GM23338 (cell line): ENCODE measurements at regions not wholly inside any gene's neighbourhood (a gene's known extent, or its start where the extent isn't known, plus 50 kb on each side); places are given as distances from the start of the nearest gene placed in this dataset.

ENCODE experiments used
- ATAC-seq: fragments of 200-7000 bp; cut with Tn5 transposase; 3 replicates; pipeline ENCODE4 v1.9.1; 2020
- DNase-seq: peaks from one replicate; pipeline ENCODE4 v3.0.0-alpha.2; 2015; ENCODE audit warnings: low spot score
- H2AFZ ChIP-seq: fragments of 200-600 bp; sonication (generic); 2 replicates; pipeline ENCODE4 v1.8.0; 2016; ENCODE audit warnings: antibody characterized with exemption, mild to moderate bottlenecking, moderate library complexity
- H3F3A ChIP-seq: fragments of 200-600 bp; sonication (generic); replicated peaks from 2 replicates; pipeline ENCODE4 v1.8.0; 2017; ENCODE audit warnings: antibody characterized with exemption, mixed run types, low read depth
- H3K27ac ChIP-seq: fragments of 200-600 bp; sonication (generic); 2 replicates; pipeline ENCODE4 v1.6.1; 2016; ENCODE audit warnings: low read depth
- H3K27me3 ChIP-seq: fragments of 200-600 bp; sonication (generic); 2 replicates; pipeline ENCODE4 v1.8.0; 2016; ENCODE audit warnings: mild to moderate bottlenecking, mixed run types, moderate library complexity; ENCODE audit not compliant: insufficient read depth
- H3K36me3 ChIP-seq: fragments of 200-600 bp; sonication (generic); 2 replicates; pipeline ENCODE4 v1.8.0; 2016; ENCODE audit warnings: mild to moderate bottlenecking; ENCODE audit not compliant: insufficient read depth
- H3K4me1 ChIP-seq: fragments of 200-600 bp; sonication (generic); 2 replicates; pipeline ENCODE4 v1.8.0; 2016; ENCODE audit warnings: mild to moderate bottlenecking, moderate library complexity; ENCODE audit not compliant: insufficient read depth
- H3K4me2 ChIP-seq: fragments of 200-600 bp; sonication (generic); 2 replicates; pipeline ENCODE4 v1.7.1; 2017; ENCODE audit warnings: mixed run types
- H3K4me3 ChIP-seq: fragments of 200-600 bp; sonication (generic); 2 replicates; pipeline ENCODE4 v1.6.1; 2016; ENCODE audit warnings: mixed run types
- H3K79me2 ChIP-seq: fragments of 200-600 bp; sonication (generic); replicated peaks from 2 replicates; pipeline ENCODE4 v1.8.0; 2017; ENCODE audit warnings: mild to moderate bottlenecking; ENCODE audit not compliant: insufficient read depth
- H3K9me2 ChIP-seq: fragments of 200-600 bp; sonication (generic); 2 replicates; pipeline ENCODE4 v1.8.0; 2017; ENCODE audit not compliant: insufficient read depth
- H4K20me1 ChIP-seq: fragments of 200-600 bp; sonication (generic); replicated peaks from 2 replicates; pipeline ENCODE4 v1.8.0; 2017; ENCODE audit warnings: mild to moderate bottlenecking; ENCODE audit not compliant: insufficient read depth
- H3K27ac Mint-ChIP-seq: 2 replicates; pipeline ENCODE4 v1.8.0; 2020; ENCODE audit warnings: inconsistent platforms, mild to moderate bottlenecking, moderate library complexity, mixed read lengths
- H3K27me3 Mint-ChIP-seq: 3 replicates; pipeline ENCODE4 v1.8.0; 2022; ENCODE audit warnings: low read depth, mild to moderate bottlenecking, moderate library complexity, mixed read lengths, inconsistent platforms; ENCODE audit not compliant: insufficient read depth, poor library complexity
- H3K36me3 Mint-ChIP-seq: 3 replicates; pipeline ENCODE4 v1.8.0; 2021; ENCODE audit warnings: low read depth, mild to moderate bottlenecking, inconsistent platforms, moderate library complexity, mixed read lengths
- H3K4me1 Mint-ChIP-seq: 3 replicates; pipeline ENCODE4 v1.8.0; 2020; ENCODE audit warnings: mild to moderate bottlenecking, inconsistent platforms, mixed read lengths
- H3K4me3 Mint-ChIP-seq: 3 replicates; pipeline ENCODE4 v1.8.0; 2021; ENCODE audit warnings: moderate library complexity, mild to moderate bottlenecking, inconsistent platforms, mixed read lengths
- H3K9me3 Mint-ChIP-seq: 3 replicates; pipeline ENCODE4 v1.8.0; 2020; ENCODE audit warnings: moderate library complexity, mild to moderate bottlenecking, inconsistent platforms, mixed read lengths
- CTCF ChIP-seq, 2 experiments: fragments of 200-600 bp in 1 of 2; sonication (generic) in 1 of 2; conservative IDR thresholded peaks; 2 replicates each; pipeline versions ENCODE4 v1.5.1 to v1.6.1; 2016 to 2017; ENCODE audit warnings: antibody characterized with exemption in 2 of 2, low read depth in 2 of 2, mild to moderate bottlenecking in 2 of 2, moderate library complexity in 1 of 2
- ETS1 ChIP-seq: IDR thresholded peaks from 2 replicates; pipeline ENCODE4 v1.6.1; 2016; ENCODE audit warnings: antibody characterized with exemption
- EZH2phosphoT487 ChIP-seq: fragments of 200-600 bp; sonication (generic); IDR thresholded peaks from one replicate; pipeline ENCODE4 v1.8.1; 2018; ENCODE audit warnings: antibody characterized with exemption; ENCODE audit not compliant: unreplicated experiment
- JUNB ChIP-seq: IDR thresholded peaks from one replicate; pipeline ENCODE4 v1.6.1; 2016; ENCODE audit warnings: antibody characterized with exemption; ENCODE audit not compliant: unreplicated experiment
- POLR2AphosphoS5 ChIP-seq: IDR thresholded peaks from 2 replicates; pipeline ENCODE4 v1.6.1; 2016; ENCODE audit warnings: antibody characterized with exemption, low read depth
- ZNF331 ChIP-seq: fragments of 250-450 bp; sonication (Bioruptor Pico); IDR thresholded peaks from 2 replicates; pipeline ENCODE4 v1.5.0; 2020; ENCODE audit warnings: low read depth, mild to moderate bottlenecking, moderate library complexity
- ZNF462 ChIP-seq: fragments of 250-450 bp; sonication (Bioruptor Pico); IDR thresholded peaks from 2 replicates; pipeline ENCODE4 v1.5.0; 2020; ENCODE audit warnings: mild to moderate bottlenecking, moderate library complexity

- peaks cover 45% of the 10 kb centered on the region for H3K4me1 ChIP-seq
- H3K4me3 Mint-ChIP-seq: peak overlapping the region; percentile 17; the same call in 2 of the 3 replicates
- no peak overlapping the region for H3K4me3 ChIP-seq
- H3K36me3 Mint-ChIP-seq: peaks cover 11% of the 10 kb centered on the region; the same call in 2 of the 3 replicates
- DNase-seq: peak; percentile 26
- H4K20me1 ChIP-seq: no peaks in the 10 kb centered on the region
- no peak overlapping the region; the same call in 1 of the 2 replicates for H3K27ac ChIP-seq
- no peaks in the 10 kb centered on the region for H3K79me2 ChIP-seq
- no peaks in the 10 kb centered on the region for H3K27me3 ChIP-seq
- H3K9me3 Mint-ChIP-seq: peaks cover 8% of the 10 kb centered on the region; the same call in 2 of the 3 replicates
- H3K9me2 ChIP-seq: no peaks in the 10 kb centered on the region
- H3K36me3 ChIP-seq: no peaks in the 10 kb centered on the region
- peak overlapping the region; percentile 88; the same call in 1 of the 2 replicates for H3K27ac Mint-ChIP-seq
- TF ChIP-seq ETS1 (no peak), ZNF462 (CRISPR knock-in tag) (peak; percentile 93)
- peaks cover 3% of the 10 kb centered on the region for H3K27me3 Mint-ChIP-seq
- peak; percentile 90 for ATAC-seq
- no peak overlapping the region for H2AFZ ChIP-seq
- peak overlapping the region; percentile 24; the same call in 1 of the 2 replicates for H3K4me2 ChIP-seq
- H3F3A ChIP-seq: no peaks in the 10 kb centered on the region
- H3K4me1 Mint-ChIP-seq: peaks cover 61% of the 10 kb centered on the region
Observed at GRCh38 chr13:33937373-33938098, 119.6 kb downstream of the RFC3 start.

- no peaks in the 10 kb centered on the region for H3K27me3 ChIP-seq
- Mint-ChIP-seq H3K27ac (no peak overlapping the region), H3K4me3 (no peak overlapping the region), H3K4me1 (peaks cover 38% of the 10 kb centered on the region), H3K36me3 (peaks cover 11% of the 10 kb centered on the region; the same call in 2 of the 3 replicates), H3K27me3 (peaks cover 2% of the 10 kb centered on the region), H3K9me3 (peaks cover 8% of the 10 kb centered on the region; the same call in 2 of the 3 replicates)
- H3K36me3 ChIP-seq: no peaks in the 10 kb centered on the region
- H3K79me2 ChIP-seq: no peaks in the 10 kb centered on the region
- no peak overlapping the region for H3K27ac ChIP-seq
- H3K4me3 ChIP-seq: no peak overlapping the region
- H3K4me1 ChIP-seq: peaks cover 32% of the 10 kb centered on the region; the same call in 1 of the 2 replicates
- no peak overlapping the region for H2AFZ ChIP-seq
- H3K9me2 ChIP-seq: no peaks in the 10 kb centered on the region
- no peaks in the 10 kb centered on the region for H3F3A ChIP-seq
- no peaks in the 10 kb centered on the region for H4K20me1 ChIP-seq
- ATAC-seq (no peak), DNase-seq (no peak)
- no peak overlapping the region for H3K4me2 ChIP-seq
- TF ChIP-seq EZH2phosphoT487: no peak
- TF ChIP-seq JUNB: no peak
- no peak for TF ChIP-seq ZNF331 (CRISPR knock-in tag)
- TF ChIP-seq CTCF (conservative IDR thresholded peaks at IDR 0.05; ENCODE audit: low read depth in 2 of 2): no peak
- no peak for TF ChIP-seq POLR2AphosphoS5
- TF ChIP-seq ETS1: no peak
Observed at GRCh38 chr13:33940256-33940655, 122.3 kb downstream of the RFC3 start.
